ENCODE measurements at regions not wholly inside any gene's neighbourhood (a gene's known extent, or its start where the extent isn't known, plus 50 kb on each side); places are given as distances from the start of the nearest gene placed in this dataset.
"Not testable (repeated sequence)": the region's sequence is repeated elsewhere in the genome, so short reads cannot be mapped to it uniquely, and the experiment has no call there.

DNA sequence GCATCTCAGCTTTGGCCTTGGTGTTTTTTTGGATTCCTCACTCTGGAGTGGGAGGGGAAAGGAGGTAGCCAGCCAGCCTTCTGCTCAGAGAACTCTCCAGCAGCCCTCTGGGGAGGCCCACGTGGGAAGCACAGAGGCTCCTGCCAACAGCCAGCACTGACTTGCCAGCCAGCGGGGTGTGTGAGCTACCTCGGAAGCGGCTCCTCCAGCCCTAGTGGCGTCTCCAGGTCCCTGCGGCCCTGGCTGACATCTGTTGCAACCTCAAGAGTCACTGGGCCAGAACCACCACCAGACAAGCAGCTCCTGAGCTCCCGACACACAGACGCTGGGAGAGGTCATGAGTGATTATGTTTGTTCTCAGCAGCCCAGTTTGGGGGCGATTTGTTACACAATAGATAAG, 180.2 kb upstream of the FZD8 start:
- ChIA-PET POLR2A (no interaction called here), CTCF (no interaction called here)
- peaks cover 3% of the 10 kb centered on the region for H3K9me3 Mint-ChIP-seq
- no peak overlapping the region for H3K27ac Mint-ChIP-seq
- H3K36me3 Mint-ChIP-seq (ENCODE audit: low read depth), result no peaks in the 10 kb centered on the region
- intact Hi-C loops (cut with micrococcal nuclease), result no loop called here
- TF ChIP-seq, protein P1, sequence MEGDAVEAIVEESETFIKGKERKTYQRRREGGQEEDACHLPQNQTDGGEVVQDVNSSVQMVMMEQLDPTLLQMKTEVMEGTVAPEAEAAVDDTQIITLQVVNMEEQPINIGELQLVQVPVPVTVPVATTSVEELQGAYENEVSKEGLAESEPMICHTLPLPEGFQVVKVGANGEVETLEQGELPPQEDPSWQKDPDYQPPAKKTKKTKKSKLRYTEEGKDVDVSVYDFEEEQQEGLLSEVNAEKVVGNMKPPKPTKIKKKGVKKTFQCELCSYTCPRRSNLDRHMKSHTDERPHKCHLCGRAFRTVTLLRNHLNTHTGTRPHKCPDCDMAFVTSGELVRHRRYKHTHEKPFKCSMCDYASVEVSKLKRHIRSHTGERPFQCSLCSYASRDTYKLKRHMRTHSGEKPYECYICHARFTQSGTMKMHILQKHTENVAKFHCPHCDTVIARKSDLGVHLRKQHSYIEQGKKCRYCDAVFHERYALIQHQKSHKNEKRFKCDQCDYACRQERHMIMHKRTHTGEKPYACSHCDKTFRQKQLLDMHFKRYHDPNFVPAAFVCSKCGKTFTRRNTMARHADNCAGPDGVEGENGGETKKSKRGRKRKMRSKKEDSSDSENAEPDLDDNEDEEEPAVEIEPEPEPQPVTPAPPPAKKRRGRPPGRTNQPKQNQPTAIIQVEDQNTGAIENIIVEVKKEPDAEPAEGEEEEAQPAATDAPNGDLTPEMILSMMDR (IDR thresholded peaks at IDR 0.05), result no peak
- H3K27me3 Mint-ChIP-seq, result no peaks in the 10 kb centered on the region
- DNase-seq (no peak), ATAC-seq (ENCODE audit: low read depth) (no peak)
- peaks cover 3% of the 10 kb centered on the region for H3K4me1 Mint-ChIP-seq
- H3K4me3 Mint-ChIP-seq, result no peak overlapping the region

DNA sequence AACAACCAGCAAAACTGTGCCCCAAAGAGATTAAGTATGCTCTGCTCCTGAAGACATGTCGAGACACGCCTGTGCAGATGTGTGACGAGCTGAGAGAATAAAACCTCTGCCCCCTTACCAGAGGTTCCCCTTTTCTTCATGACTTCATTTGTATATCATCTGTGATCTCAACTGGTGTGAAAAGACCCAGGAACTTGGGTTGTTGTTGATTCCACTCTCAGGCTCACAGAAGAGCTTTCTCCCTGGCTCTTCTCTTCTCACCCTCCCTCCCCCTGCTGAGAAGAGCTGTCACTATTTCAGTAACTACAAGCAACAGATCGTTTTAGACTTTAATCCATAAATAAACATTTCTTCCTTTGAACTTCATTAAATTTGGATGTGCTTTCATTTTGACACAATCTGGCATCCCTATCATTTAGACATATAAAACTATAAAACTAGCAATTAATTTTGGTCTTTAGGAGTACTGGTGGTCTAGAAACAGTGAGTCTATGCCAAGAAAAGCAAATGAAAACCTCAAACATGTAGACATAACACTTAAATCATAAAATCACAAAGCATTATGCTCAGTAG, 179.3 kb upstream of the FZD8 start:
- Mint-ChIP-seq H3K9me3 (peaks cover 3% of the 10 kb centered on the region), H3K4me1 (peaks cover 3% of the 10 kb centered on the region), H3K27ac (no peak overlapping the region), H3K27me3 (no peaks in the 10 kb centered on the region), H3K4me3 (no peak overlapping the region), H3K36me3 (ENCODE audit: low read depth) (no peaks in the 10 kb centered on the region)
- ChIA-PET CTCF (no interaction called here), POLR2A (no interaction called here)
- TF ChIP-seq, protein P1 (IDR thresholded peaks at IDR 0.05), result no peak
- no peak for DNase-seq
- no peak for ATAC-seq (ENCODE audit: low read depth)
- intact Hi-C loops (cut with micrococcal nuclease), result no loop called here

DNA sequence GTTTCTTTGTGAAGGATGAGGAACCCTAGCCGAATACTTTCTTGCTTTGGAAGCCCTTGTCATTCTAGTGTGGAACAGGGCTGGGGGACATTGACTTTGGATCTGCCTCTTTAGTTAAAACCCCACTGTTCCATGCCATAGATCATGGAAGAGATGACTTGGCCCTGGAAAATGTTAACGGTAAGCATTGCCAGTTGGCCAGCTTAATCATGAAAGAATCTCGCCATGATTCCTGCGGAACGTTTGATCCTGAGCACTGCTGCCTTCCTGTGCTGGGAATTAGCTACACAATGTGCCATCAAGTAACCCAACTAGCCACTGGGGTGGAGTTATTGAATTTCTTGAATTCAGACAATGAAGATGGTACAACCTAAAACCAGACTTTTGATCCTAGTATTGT, 177.6 kb upstream of the FZD8 start:
- Mint-ChIP-seq H3K27ac (no peak overlapping the region), H3K27me3 (no peaks in the 10 kb centered on the region), H3K9me3 (peaks cover 1% of the 10 kb centered on the region), H3K4me3 (no peak overlapping the region), H3K36me3 (ENCODE audit: low read depth) (no peaks in the 10 kb centered on the region), H3K4me1 (peaks cover 3% of the 10 kb centered on the region)
- no peak for ATAC-seq (ENCODE audit: low read depth)
- ChIA-PET CTCF (no interaction called here), POLR2A (no interaction called here)
- TF ChIP-seq, protein P1 (IDR thresholded peaks at IDR 0.05), result no peak
- DNase-seq, result no peak
- intact Hi-C loops (cut with micrococcal nuclease), result no loop called here

DNA sequence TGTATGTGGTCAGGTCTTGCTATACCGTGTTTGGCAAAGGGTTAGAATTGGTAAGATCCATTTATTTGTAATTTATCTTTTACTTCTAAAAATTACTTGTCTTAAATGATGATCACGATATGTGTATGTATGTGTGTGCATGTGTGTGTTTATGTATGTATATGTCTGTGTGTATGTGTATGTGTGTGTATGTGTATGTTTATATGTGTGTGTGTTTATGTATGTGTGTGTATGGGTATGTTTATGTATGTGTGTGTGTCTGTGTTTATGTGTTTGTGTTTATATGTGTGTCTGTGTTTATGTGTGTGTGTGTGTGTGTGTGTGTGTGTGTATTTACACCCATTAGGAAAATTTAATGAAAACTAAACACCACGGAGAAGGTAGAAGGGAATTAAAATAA, 176.9 kb upstream of the FZD8 start:
- CTCF ChIA-PET, result no interaction called here
- intact Hi-C loops (cut with micrococcal nuclease), result no loop called here
- TF ChIP-seq, protein P1 (IDR thresholded peaks at IDR 0.05), result no peak
- Mint-ChIP-seq H3K27me3 (no peaks in the 10 kb centered on the region), H3K36me3 (ENCODE audit: low read depth) (no peaks in the 10 kb centered on the region), H3K4me3 (no peak overlapping the region), H3K9me3 (peaks cover 1% of the 10 kb centered on the region), H3K27ac (no peak overlapping the region), H3K4me1 (peaks cover 3% of the 10 kb centered on the region)
- POLR2A ChIA-PET, result no interaction called here
- DNase-seq, result no peak
- ATAC-seq (ENCODE audit: low read depth), result no peak

DNA sequence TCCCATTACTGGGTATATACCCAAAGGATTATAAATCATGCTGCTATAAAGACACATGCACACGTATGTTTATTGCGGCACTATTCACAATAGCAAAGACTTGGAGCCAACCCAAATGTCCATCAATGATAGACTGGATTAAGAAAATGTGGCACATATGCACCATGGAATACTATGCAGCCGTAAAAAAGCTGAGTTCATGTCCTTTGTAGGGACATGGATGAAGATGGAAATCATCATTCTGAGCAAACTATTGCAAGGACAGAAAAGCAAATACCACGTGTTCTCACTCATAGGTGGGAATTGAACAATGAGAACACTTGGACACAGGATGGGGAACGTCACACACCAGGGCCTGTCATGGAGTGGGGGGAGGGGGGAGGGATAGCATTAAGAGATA, 175.0 kb upstream of the FZD8 start:
- ATAC-seq (ENCODE audit: low read depth); H3K36me3 Mint-ChIP-seq (ENCODE audit: low read depth); H3K4me3 Mint-ChIP-seq; CTCF ChIA-PET; POLR2A ChIA-PET; H3K27me3 Mint-ChIP-seq; H3K4me1 Mint-ChIP-seq; H3K27ac Mint-ChIP-seq; DNase-seq; H3K9me3 Mint-ChIP-seq; intact Hi-C loops (cut with micrococcal nuclease): not testable (repeated sequence)

DNA sequence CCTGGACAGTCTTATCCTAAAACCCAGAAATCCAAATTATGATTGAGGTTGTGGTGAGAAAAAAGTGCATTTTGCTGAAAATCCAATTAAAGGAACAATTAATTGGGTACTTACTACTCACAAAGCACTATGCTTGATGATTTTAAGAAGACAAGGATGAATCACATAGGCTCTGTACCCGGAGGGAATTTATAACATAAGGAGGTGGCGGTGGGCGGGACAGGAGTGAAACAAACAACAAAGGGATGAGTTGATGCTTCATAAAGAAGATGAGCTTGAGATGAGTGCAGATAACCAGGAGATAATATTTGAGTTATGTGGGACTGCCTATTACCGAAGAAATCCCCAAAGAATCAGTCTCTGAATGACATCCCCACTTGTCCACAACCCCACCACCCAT, 171.1 kb upstream of the FZD8 start:
- TF ChIP-seq, protein P1 (IDR thresholded peaks at IDR 0.05), result no peak
- POLR2A ChIA-PET, result no interaction called here
- intact Hi-C loops (cut with micrococcal nuclease), result no loop called here
- H3K27me3 Mint-ChIP-seq, result no peaks in the 10 kb centered on the region
- CTCF ChIA-PET, result no interaction called here
- DNase-seq, result no peak
- H3K9me3 Mint-ChIP-seq, result peaks cover 8% of the 10 kb centered on the region
- H3K36me3 Mint-ChIP-seq (ENCODE audit: low read depth), result no peaks in the 10 kb centered on the region
- ATAC-seq (ENCODE audit: low read depth), result no peak
- H3K27ac Mint-ChIP-seq, result no peak overlapping the region
- H3K4me1 Mint-ChIP-seq, result no peaks in the 10 kb centered on the region
- H3K4me3 Mint-ChIP-seq, result no peak overlapping the region
